ENCODE measurements at regions not wholly inside any gene's neighbourhood (a gene's known extent, or its start where the extent isn't known, plus 50 kb on each side); places are given as distances from the start of the nearest gene placed in this dataset.

DNA sequence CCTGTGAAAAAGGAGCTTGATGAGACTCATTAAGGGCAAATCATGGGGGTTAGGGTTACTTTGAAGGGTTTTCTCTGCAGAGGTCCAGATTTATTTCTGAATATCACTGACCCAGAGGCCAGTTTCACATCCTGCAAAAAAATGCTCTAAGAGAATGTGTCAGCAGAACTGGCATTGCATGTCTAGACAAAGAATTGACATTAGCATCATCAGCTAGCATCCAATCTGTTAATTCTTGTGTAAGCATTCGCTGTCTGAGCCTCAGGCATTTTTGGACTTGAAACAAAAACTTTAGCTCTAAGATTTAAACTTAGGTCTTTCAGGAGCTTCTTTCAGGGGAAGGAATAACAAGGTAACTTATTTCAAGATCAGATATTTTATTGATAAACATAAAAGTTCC, 187.9 kb upstream of the ELL2 start:
- Histone ChIP-seq H3K4me1 (ENCODE audit: control insufficient read depth, insufficient read depth, low read length) (no peaks in the 10 kb centered on the region), H3K27me3 (ENCODE audit: control insufficient read depth, insufficient read depth, low read length) (no peaks in the 10 kb centered on the region), H3K4me3 (ENCODE audit: low read depth, low read length) (no peak overlapping the region), H3K36me3 (ENCODE audit: control insufficient read depth, insufficient read depth, low read length) (no peaks in the 10 kb centered on the region), H3K9me3 (ENCODE audit: control insufficient read depth, insufficient read depth, low read length) (no peaks in the 10 kb centered on the region), H3K27ac (ENCODE audit: low read depth, low read length) (no peak overlapping the region)
- no CpG with 5 or more reads among the region's 1 CpG for WGBS (ENCODE audit: insufficient coverage)
- DNase-seq (ENCODE audit: low read depth in 4 of 6, low spot score in 6 of 6): no peak

DNA sequence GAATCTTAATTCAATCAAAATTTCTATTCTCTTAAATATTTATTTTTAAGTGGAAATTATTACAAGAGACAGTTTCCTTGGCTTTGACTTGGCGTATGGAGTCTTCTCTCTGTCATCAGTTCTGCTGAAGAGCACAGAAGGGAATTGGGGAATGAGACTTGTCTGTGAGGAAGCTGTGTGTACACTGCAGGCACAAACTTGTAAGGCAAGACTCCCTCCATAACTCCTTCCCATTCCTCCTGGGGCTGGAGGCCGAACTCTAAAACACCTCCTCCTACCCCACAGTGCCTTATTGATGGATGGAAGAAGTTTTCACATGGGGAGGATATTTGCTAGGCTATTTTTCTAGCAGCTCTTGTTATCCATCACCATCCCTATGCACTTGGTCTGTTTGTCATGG, 187.4 kb upstream of the ELL2 start:
- no peaks in the 10 kb centered on the region for H3K4me1 ChIP-seq (ENCODE audit: control insufficient read depth, insufficient read depth, low read length)
- H3K27me3 ChIP-seq (ENCODE audit: control insufficient read depth, insufficient read depth, low read length): no peaks in the 10 kb centered on the region
- WGBS (ENCODE audit: insufficient coverage): no CpG with 5 or more reads among the region's 2 CpGs
- H3K27ac ChIP-seq (ENCODE audit: low read depth, low read length): no peak overlapping the region
- no peaks in the 10 kb centered on the region for H3K36me3 ChIP-seq (ENCODE audit: control insufficient read depth, insufficient read depth, low read length)
- H3K4me3 ChIP-seq (ENCODE audit: low read depth, low read length): no peak overlapping the region
- H3K9me3 ChIP-seq (ENCODE audit: control insufficient read depth, insufficient read depth, low read length): no peaks in the 10 kb centered on the region
- no peak for DNase-seq (ENCODE audit: low read depth in 4 of 6, low spot score in 6 of 6)

- no peak overlapping the region for H3K27ac ChIP-seq (ENCODE audit: low read depth, low read length)
- no peak for DNase-seq (ENCODE audit: low read depth in 4 of 6, low spot score in 6 of 6)
- H3K9me3 ChIP-seq (ENCODE audit: control insufficient read depth, insufficient read depth, low read length): no peaks in the 10 kb centered on the region
- no peaks in the 10 kb centered on the region for H3K27me3 ChIP-seq (ENCODE audit: control insufficient read depth, insufficient read depth, low read length)
- 100% methylated on average over 2 of the region's 4 CpGs for WGBS (ENCODE audit: insufficient coverage)
- no peaks in the 10 kb centered on the region for H3K4me1 ChIP-seq (ENCODE audit: control insufficient read depth, insufficient read depth, low read length)
- H3K36me3 ChIP-seq (ENCODE audit: control insufficient read depth, insufficient read depth, low read length): no peaks in the 10 kb centered on the region
- no peak overlapping the region for H3K4me3 ChIP-seq (ENCODE audit: low read depth, low read length)
Observed at GRCh38 chr5:96148376-96148775, 186.7 kb upstream of the ELL2 start.

DNA sequence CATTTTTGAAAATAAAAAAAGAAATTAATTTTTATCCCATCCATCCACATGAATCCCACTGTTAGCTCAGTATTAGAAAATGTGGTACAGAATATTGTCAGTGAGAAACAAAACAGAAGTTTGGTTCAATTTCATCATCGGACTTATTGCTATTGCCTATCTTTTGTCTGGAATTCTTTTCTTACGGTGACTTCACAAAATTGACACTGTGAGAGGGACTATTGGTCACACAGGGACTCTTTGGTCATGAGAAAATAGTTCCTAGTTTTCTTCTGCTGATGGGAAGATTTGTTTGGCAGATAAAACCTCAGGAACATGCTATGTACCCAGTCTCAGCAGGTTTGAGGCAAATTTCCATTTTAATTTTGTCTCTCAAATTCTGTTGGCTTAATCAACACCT, 186.2 kb upstream of the ELL2 start:
- 92% methylated on average over 2 of the region's 2 CpGs for WGBS (ENCODE audit: insufficient coverage)
- no peaks in the 10 kb centered on the region for H3K27me3 ChIP-seq (ENCODE audit: control insufficient read depth, insufficient read depth, low read length)
- no peak overlapping the region for H3K27ac ChIP-seq (ENCODE audit: low read depth, low read length)

GRCh38 chr5:96146675-96147074, 185.0 kb upstream of the ELL2 start:
- Histone ChIP-seq H3K4me3 (ENCODE audit: low read depth, low read length) (no peak overlapping the region), H3K27me3 (ENCODE audit: control insufficient read depth, insufficient read depth, low read length) (no peaks in the 10 kb centered on the region), H3K9me3 (ENCODE audit: control insufficient read depth, insufficient read depth, low read length) (no peaks in the 10 kb centered on the region), H3K4me1 (ENCODE audit: control insufficient read depth, insufficient read depth, low read length) (no peaks in the 10 kb centered on the region), H3K36me3 (ENCODE audit: control insufficient read depth, insufficient read depth, low read length) (no peaks in the 10 kb centered on the region), H3K27ac (ENCODE audit: low read depth, low read length) (no peak overlapping the region)
- WGBS (ENCODE audit: insufficient coverage): 29% methylated on average over 1 of the region's 2 CpGs
- DNase-seq (ENCODE audit: low read depth in 4 of 6, low spot score in 6 of 6): no peak

More for the DNA sequence above, 186.2 kb upstream of the ELL2 start:
- no peaks in the 10 kb centered on the region for H3K9me3 ChIP-seq (ENCODE audit: control insufficient read depth, insufficient read depth, low read length)
- no peaks in the 10 kb centered on the region for H3K36me3 ChIP-seq (ENCODE audit: control insufficient read depth, insufficient read depth, low read length)
- no peak for DNase-seq (ENCODE audit: low read depth in 4 of 6, low spot score in 6 of 6)
- H3K4me1 ChIP-seq (ENCODE audit: control insufficient read depth, insufficient read depth, low read length): no peaks in the 10 kb centered on the region
- no peak overlapping the region for H3K4me3 ChIP-seq (ENCODE audit: low read depth, low read length)

DNA sequence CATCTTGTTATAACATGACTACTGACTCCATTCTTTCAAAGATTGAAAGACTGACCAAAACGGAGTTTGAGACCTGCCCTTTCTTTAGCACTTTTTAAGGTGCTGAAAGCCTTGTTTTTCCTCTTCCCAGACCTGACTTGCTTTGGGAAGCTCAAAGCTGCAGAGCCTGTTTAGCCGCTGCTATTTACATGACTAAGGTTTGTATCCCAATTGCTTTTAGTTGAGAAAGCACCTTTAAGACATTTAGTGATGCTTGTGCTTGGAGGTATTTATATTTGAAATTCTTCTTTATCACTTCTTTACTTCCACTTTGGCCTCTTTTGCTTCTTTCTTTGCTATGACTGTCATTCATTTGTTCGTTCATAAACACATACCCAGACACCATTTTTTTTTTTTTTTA, 182.6 kb upstream of the ELL2 start:
- H3K9me3 ChIP-seq (ENCODE audit: control insufficient read depth, insufficient read depth, low read length): no peaks in the 10 kb centered on the region
- no peaks in the 10 kb centered on the region for H3K4me1 ChIP-seq (ENCODE audit: control insufficient read depth, insufficient read depth, low read length)
- 67% methylated on average over 2 of the region's 3 CpGs for WGBS (ENCODE audit: insufficient coverage)
- no peaks in the 10 kb centered on the region for H3K36me3 ChIP-seq (ENCODE audit: control insufficient read depth, insufficient read depth, low read length)
- no peak for DNase-seq (ENCODE audit: low read depth in 4 of 6, low spot score in 6 of 6)
- H3K27me3 ChIP-seq (ENCODE audit: control insufficient read depth, insufficient read depth, low read length): no peaks in the 10 kb centered on the region
- H3K27ac ChIP-seq (ENCODE audit: low read depth, low read length): no peak overlapping the region
- H3K4me3 ChIP-seq (ENCODE audit: low read depth, low read length): no peak overlapping the region

GRCh38 chr5:96143450-96143849, 181.8 kb upstream of the ELL2 start:
- Histone ChIP-seq H3K4me3 (ENCODE audit: low read depth, low read length) (no peak overlapping the region), H3K36me3 (ENCODE audit: control insufficient read depth, insufficient read depth, low read length) (no peaks in the 10 kb centered on the region), H3K4me1 (ENCODE audit: control insufficient read depth, insufficient read depth, low read length) (no peaks in the 10 kb centered on the region), H3K27me3 (ENCODE audit: control insufficient read depth, insufficient read depth, low read length) (no peaks in the 10 kb centered on the region), H3K9me3 (ENCODE audit: control insufficient read depth, insufficient read depth, low read length) (no peaks in the 10 kb centered on the region), H3K27ac (ENCODE audit: low read depth, low read length) (no peak overlapping the region)
- WGBS (ENCODE audit: insufficient coverage): 55% methylated on average over 2 of the region's 2 CpGs
- DNase-seq (ENCODE audit: low read depth in 4 of 6, low spot score in 6 of 6): no peak

GRCh38 chr5:96142786-96143434, 181.3 kb upstream of the ELL2 start:
- H3K9me3 ChIP-seq (ENCODE audit: control insufficient read depth, insufficient read depth, low read length): no peaks in the 10 kb centered on the region
- no peak for DNase-seq (ENCODE audit: low read depth in 4 of 6, low spot score in 6 of 6)
- H3K27me3 ChIP-seq (ENCODE audit: control insufficient read depth, insufficient read depth, low read length): no peaks in the 10 kb centered on the region
- H3K4me1 ChIP-seq (ENCODE audit: control insufficient read depth, insufficient read depth, low read length): no peaks in the 10 kb centered on the region
- H3K27ac ChIP-seq (ENCODE audit: low read depth, low read length): no peak overlapping the region
- H3K36me3 ChIP-seq (ENCODE audit: control insufficient read depth, insufficient read depth, low read length): no peaks in the 10 kb centered on the region
- no peak overlapping the region for H3K4me3 ChIP-seq (ENCODE audit: low read depth, low read length)
- WGBS (ENCODE audit: insufficient coverage): no CpG with 5 or more reads among the region's 3 CpGs

- Histone ChIP-seq H3K9me3 (ENCODE audit: control insufficient read depth, insufficient read depth, low read length) (no peaks in the 10 kb centered on the region), H3K4me3 (ENCODE audit: low read depth, low read length) (no peak overlapping the region), H3K36me3 (ENCODE audit: control insufficient read depth, insufficient read depth, low read length) (no peaks in the 10 kb centered on the region), H3K4me1 (ENCODE audit: control insufficient read depth, insufficient read depth, low read length) (no peaks in the 10 kb centered on the region), H3K27me3 (ENCODE audit: control insufficient read depth, insufficient read depth, low read length) (no peaks in the 10 kb centered on the region), H3K27ac (ENCODE audit: low read depth, low read length) (no peak overlapping the region)
- 100% methylated on average over 2 of the region's 5 CpGs for WGBS (ENCODE audit: insufficient coverage)
- no peak for DNase-seq (ENCODE audit: low read depth in 4 of 6, low spot score in 6 of 6)
Observed at GRCh38 chr5:96142184-96142781, 180.6 kb upstream of the ELL2 start.

GRCh38 chr5:96141749-96142148, 180.1 kb upstream of the ELL2 start:
- 100% methylated on average over 2 of the region's 4 CpGs for WGBS (ENCODE audit: insufficient coverage)
- H3K4me3 ChIP-seq (ENCODE audit: low read depth, low read length): no peak overlapping the region

More at GRCh38 chr5:96141749-96142148, 180.1 kb upstream of the ELL2 start:
- no peak for DNase-seq (ENCODE audit: low read depth in 4 of 6, low spot score in 6 of 6)
- Histone ChIP-seq H3K4me1 (ENCODE audit: control insufficient read depth, insufficient read depth, low read length) (no peaks in the 10 kb centered on the region), H3K9me3 (ENCODE audit: control insufficient read depth, insufficient read depth, low read length) (no peaks in the 10 kb centered on the region), H3K36me3 (ENCODE audit: control insufficient read depth, insufficient read depth, low read length) (no peaks in the 10 kb centered on the region), H3K27me3 (ENCODE audit: control insufficient read depth, insufficient read depth, low read length) (no peaks in the 10 kb centered on the region), H3K27ac (ENCODE audit: low read depth, low read length) (no peak overlapping the region)

All from spinal cord (tissue), 9 donors.